Mesendoderm (in vitro differentiated cells): ENCODE measurements at regions not wholly inside any gene's neighbourhood (a gene's known extent, or its start where the extent isn't known, plus 50 kb on each side); places are given as distances from the start of the nearest gene placed in this dataset.
"Not testable (repeated sequence)": the region's sequence is repeated elsewhere in the genome, so short reads cannot be mapped to it uniquely, and the experiment has no call there.

Source experiments
- DNase-seq: peaks from one replicate; pipeline ENCODE4 v3.0.0; 2013
- H2AK5ac ChIP-seq: 2 replicates; pipeline ENCODE4 v1.6.1; 2013; ENCODE audit warnings: low read length, inconsistent platforms
- H2BK120ac ChIP-seq: 2 replicates; pipeline ENCODE4 v1.6.1; 2013; ENCODE audit warnings: low read depth, mild to moderate bottlenecking, low read length, moderate library complexity, mixed read lengths
- H2BK15ac ChIP-seq: replicated peaks from 2 replicates; pipeline ENCODE4 v1.6.1; 2013; ENCODE audit warnings: low read depth, mild to moderate bottlenecking, moderate library complexity
- H2BK5ac ChIP-seq: 2 replicates; pipeline ENCODE4 v1.6.1; 2013; ENCODE audit warnings: low read length, inconsistent platforms
- H3K18ac ChIP-seq: 2 replicates; pipeline ENCODE4 v1.6.1; 2013; ENCODE audit warnings: mild to moderate bottlenecking, low read length, mixed read lengths
- H3K23ac ChIP-seq: one replicate; pipeline ENCODE4 v1.6.1; 2013; ENCODE audit warnings: low read length
- H3K27ac ChIP-seq: 2 replicates; pipeline ENCODE4 v1.5.1; 2013; ENCODE audit warnings: low read depth, mild to moderate bottlenecking, inconsistent platforms, low read length, moderate library complexity
- H3K27me3 ChIP-seq: 2 replicates; pipeline ENCODE4 v1.6.1; 2013; ENCODE audit warnings: low read length, control low read depth, mild to moderate bottlenecking, inconsistent platforms; ENCODE audit not compliant: insufficient read depth, poor library complexity
- H3K36me3 ChIP-seq: 2 replicates; pipeline ENCODE4 v1.6.1; 2013; ENCODE audit warnings: low read length, inconsistent platforms; ENCODE audit not compliant: control insufficient read depth, insufficient read depth
- H3K4ac ChIP-seq: one replicate; pipeline ENCODE4 v1.6.1; 2013; ENCODE audit warnings: low read depth, mild to moderate bottlenecking, low read length, moderate library complexity
- H3K4me1 ChIP-seq: 2 replicates; pipeline ENCODE4 v1.6.1; 2013; ENCODE audit warnings: low read depth, low read length, inconsistent platforms; ENCODE audit not compliant: control insufficient read depth
- H3K4me2 ChIP-seq: 2 replicates; pipeline ENCODE4 v1.6.1; 2013; ENCODE audit warnings: low read length
- H3K4me3 ChIP-seq: 2 replicates; pipeline ENCODE4 v1.5.1; 2013; ENCODE audit warnings: mild to moderate bottlenecking, low read length
- H3K56ac ChIP-seq: one replicate; pipeline ENCODE4 v1.6.1; 2013; ENCODE audit warnings: low read length
- H3K79me1 ChIP-seq: 2 replicates; pipeline ENCODE4 v1.6.1; 2013; ENCODE audit warnings: low read length, inconsistent platforms
- H3K79me2 ChIP-seq: 2 replicates; pipeline ENCODE4 v1.6.1; 2013; ENCODE audit warnings: mild to moderate bottlenecking, low read length; ENCODE audit not compliant: control insufficient read depth, insufficient read depth
- H3K9ac ChIP-seq: 2 replicates; pipeline ENCODE4 v1.6.1; 2013; ENCODE audit warnings: low read length, inconsistent platforms
- H4K5ac ChIP-seq: one replicate; pipeline ENCODE4 v1.6.1; 2013; ENCODE audit warnings: low read length
- H4K8ac ChIP-seq: one replicate; pipeline ENCODE4 v1.6.1; 2013; ENCODE audit warnings: low read depth, mild to moderate bottlenecking, control low read depth, low read length, moderate library complexity
- WGBS: extraction: QIAGEN DNeasy Blood & Tissue Kit; methylation state at CpG from one replicate; pipeline ENCODE4 v1.1.7; 2013; ENCODE audit warnings: low lambda C conversion rate, missing lambda C conversion rate; ENCODE audit not compliant: insufficient coverage; ENCODE audit errors: extremely low coverage; 5-methylcytosine and 5-hydroxymethylcytosine counted together

DNA sequence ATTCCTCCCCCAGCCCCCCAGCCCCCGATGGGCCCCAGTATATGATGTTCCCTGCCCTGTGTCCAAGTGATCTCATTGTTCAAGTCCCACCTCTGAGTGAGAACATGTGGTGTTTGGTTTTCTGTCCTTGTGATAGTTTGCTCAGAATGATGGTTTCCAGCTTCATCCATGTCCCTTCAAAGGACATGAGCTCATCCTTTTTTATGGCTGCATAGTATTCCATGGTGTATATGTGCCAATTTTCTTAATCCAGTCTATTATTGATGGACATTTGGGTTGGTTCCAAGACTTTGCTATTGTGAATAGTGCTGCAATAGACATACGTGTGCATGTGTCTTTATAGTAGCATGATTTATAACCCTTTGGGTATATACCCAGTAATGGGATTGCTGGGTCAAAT is 495.3 kb downstream of the OMA1 start:
- H3K9ac ChIP-seq, H3K23ac ChIP-seq, H2BK5ac ChIP-seq, H3K4me2 ChIP-seq, H3K4ac ChIP-seq, H3K79me1 ChIP-seq, H3K56ac ChIP-seq, H3K27ac ChIP-seq, H2BK120ac ChIP-seq, H4K8ac ChIP-seq, H4K5ac ChIP-seq, H3K27me3 ChIP-seq, H3K36me3 ChIP-seq, H2BK15ac ChIP-seq, H3K4me1 ChIP-seq, H2AK5ac ChIP-seq, H3K79me2 ChIP-seq, H3K4me3 ChIP-seq, DNase-seq, H3K18ac ChIP-seq: not testable (repeated sequence)
- WGBS: no CpG with 5 or more reads among the region's 2 CpGs

DNA sequence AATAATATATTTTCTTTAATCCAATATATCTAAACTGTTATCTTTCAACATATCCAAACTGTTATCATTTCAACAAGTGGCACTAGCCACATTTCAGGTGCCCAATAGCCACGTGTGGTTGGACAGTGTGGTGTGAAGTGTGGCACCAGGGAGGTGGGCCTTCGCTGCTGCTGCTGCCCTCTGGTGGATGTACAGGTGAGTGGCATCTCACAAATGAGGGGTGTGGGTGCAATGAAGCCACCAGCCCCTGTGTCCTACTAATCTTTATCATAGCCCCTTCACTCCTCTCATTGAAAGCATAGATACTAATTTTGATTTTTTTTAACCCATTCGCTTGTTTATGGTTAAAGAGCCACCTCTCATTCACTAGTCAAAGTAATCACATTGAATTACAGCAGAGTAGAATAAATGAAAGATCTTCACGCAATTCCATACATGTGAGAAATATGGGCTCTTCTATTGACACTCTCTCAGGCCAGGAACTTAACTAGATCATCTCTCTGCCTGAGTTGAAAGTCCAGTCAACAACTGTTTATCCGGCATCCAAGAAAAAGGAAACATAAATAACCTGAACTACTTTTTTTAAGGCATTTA is 499.2 kb downstream of the OMA1 start:
- H3K27me3 ChIP-seq: no peaks in the 10 kb centered on the region
- H3K36me3 ChIP-seq: no peaks in the 10 kb centered on the region
- no peak overlapping the region for H4K5ac ChIP-seq
- no peak for DNase-seq
- H3K4me1 ChIP-seq: no peaks in the 10 kb centered on the region
- H3K27ac ChIP-seq: no peak overlapping the region
- no peak overlapping the region for H3K4ac ChIP-seq
- no peak overlapping the region for H2BK5ac ChIP-seq
- H3K79me2 ChIP-seq: no peaks in the 10 kb centered on the region
- no peak overlapping the region for H2AK5ac ChIP-seq
- H2BK15ac ChIP-seq: no peak overlapping the region
- no peak overlapping the region for H3K18ac ChIP-seq
- H4K8ac ChIP-seq: no peak overlapping the region
- no peak overlapping the region for H2BK120ac ChIP-seq
- WGBS: no CpG with 5 or more reads among the region's 5 CpGs
- H3K79me1 ChIP-seq: no peaks in the 10 kb centered on the region
- H3K56ac ChIP-seq: no peak overlapping the region
- H3K23ac ChIP-seq: no peak overlapping the region
- H3K9ac ChIP-seq: no peak overlapping the region
- no peak overlapping the region for H3K4me2 ChIP-seq
- H3K4me3 ChIP-seq: no peak overlapping the region

DNA sequence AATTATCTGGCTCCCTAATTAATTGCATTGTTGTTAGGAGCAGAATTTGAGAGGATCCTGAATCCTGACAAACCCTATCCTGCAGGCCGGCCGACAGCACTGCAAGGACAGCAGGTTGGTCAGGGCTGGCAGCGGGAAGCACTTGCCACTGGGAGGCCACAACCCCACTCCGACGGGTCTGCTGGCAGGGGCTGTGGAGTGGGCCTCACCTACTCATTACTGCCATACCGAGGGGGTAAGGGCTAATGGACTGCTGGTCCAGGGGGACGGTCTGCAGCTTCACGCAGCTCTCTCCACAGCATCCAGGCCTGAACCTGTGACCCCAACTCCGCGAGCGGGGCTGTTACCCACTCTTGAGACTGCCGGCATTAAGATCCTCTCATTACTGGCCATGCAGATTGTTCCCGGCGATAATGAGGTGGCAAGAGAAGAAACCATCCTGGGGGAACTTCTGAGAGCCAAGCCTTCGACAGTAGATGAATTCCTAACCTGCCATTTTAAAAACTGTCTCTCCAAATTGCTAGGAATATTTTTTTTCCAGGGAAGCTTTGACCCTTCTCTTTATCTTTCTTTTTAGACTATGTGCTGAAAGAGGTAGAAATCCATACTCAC is 501.3 kb downstream of the OMA1 start:
- H3K36me3 ChIP-seq: no peaks in the 10 kb centered on the region
- H3K4me1 ChIP-seq: no peaks in the 10 kb centered on the region
- no peak overlapping the region for H3K4me3 ChIP-seq
- no peak overlapping the region for H3K27ac ChIP-seq
- no peak overlapping the region for H4K8ac ChIP-seq
- H3K4me2 ChIP-seq: no peak overlapping the region
- no peak overlapping the region for H2AK5ac ChIP-seq
- H2BK5ac ChIP-seq: no peak overlapping the region
- no peak overlapping the region for H3K56ac ChIP-seq
- no peak for DNase-seq
- no peak overlapping the region for H2BK15ac ChIP-seq
- no peak overlapping the region for H3K9ac ChIP-seq
- H3K27me3 ChIP-seq: no peaks in the 10 kb centered on the region
- no peak overlapping the region for H4K5ac ChIP-seq
- WGBS: no CpG with 5 or more reads among the region's 15 CpGs
- no peak overlapping the region for H3K18ac ChIP-seq
- H3K23ac ChIP-seq: no peak overlapping the region
- no peaks in the 10 kb centered on the region for H3K79me2 ChIP-seq
- no peak overlapping the region for H3K4ac ChIP-seq
- no peaks in the 10 kb centered on the region for H3K79me1 ChIP-seq
- no peak overlapping the region for H2BK120ac ChIP-seq

DNA sequence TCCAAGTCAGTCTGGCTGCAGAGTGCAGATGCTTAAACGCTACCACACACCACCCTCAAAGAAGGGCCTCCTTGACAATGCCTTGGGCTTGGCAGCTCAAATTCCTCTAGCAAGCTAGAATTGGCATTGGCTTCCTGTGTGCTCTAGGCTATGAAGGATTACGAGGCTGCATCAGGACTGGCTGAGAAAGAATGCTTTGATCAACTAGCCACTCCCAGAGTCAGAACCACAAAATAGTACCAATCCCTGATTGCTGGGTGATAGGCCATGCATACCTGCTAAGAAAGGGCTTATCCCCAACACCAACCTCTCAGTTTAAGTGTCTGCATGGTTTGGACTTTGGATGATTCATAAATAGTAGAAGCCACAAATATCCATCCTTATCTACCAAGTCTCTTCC is 504.9 kb downstream of the OMA1 start:
- WGBS: no CpG with 5 or more reads among the region's 2 CpGs
- Histone ChIP-seq H3K36me3 (no peaks in the 10 kb centered on the region), H3K27me3 (no peaks in the 10 kb centered on the region), H4K5ac (no peak overlapping the region), H3K18ac (no peak overlapping the region), H3K27ac (no peak overlapping the region), H2AK5ac (no peak overlapping the region), H3K79me1 (no peaks in the 10 kb centered on the region), H2BK120ac (no peak overlapping the region), H3K56ac (no peak overlapping the region), H3K4me2 (no peak overlapping the region), H2BK15ac (no peak overlapping the region), H3K4me3 (no peak overlapping the region), H3K79me2 (no peaks in the 10 kb centered on the region), H3K9ac (no peak overlapping the region), H2BK5ac (no peak overlapping the region), H4K8ac (no peak overlapping the region), H3K23ac (peak overlapping the region; percentile 29), H3K4me1 (no peaks in the 10 kb centered on the region), H3K4ac (no peak overlapping the region)
- peak; percentile 79 for DNase-seq

DNA sequence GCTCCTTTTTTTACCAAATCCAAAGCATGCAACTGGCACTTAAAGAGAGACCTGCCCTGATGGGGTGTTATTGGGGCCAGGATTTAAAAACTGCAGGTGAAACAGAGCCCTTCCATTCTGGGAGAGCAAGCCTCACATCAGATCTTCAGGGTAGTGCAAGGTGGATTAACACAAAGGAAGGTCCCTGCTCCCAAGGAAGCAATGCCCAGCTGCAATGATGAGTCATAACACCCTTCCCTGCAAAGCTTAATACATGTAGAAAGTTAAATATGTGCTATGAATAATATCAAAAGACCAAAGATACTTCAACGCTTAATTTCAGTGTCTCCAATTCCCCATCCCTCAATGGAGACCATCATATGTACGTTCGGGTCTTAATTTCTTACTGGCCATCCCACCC is 508.0 kb downstream of the OMA1 start:
- Histone ChIP-seq H3K79me2 (no peaks in the 10 kb centered on the region), H2BK15ac (no peak overlapping the region), H2AK5ac (no peak overlapping the region), H3K4me1 (no peaks in the 10 kb centered on the region), H2BK120ac (no peak overlapping the region), H3K18ac (no peak overlapping the region), H3K4ac (no peak overlapping the region), H3K36me3 (no peaks in the 10 kb centered on the region), H3K79me1 (no peaks in the 10 kb centered on the region), H3K4me2 (no peak overlapping the region), H4K5ac (no peak overlapping the region), H3K27me3 (no peaks in the 10 kb centered on the region), H3K9ac (no peak overlapping the region), H3K27ac (no peak overlapping the region), H3K4me3 (no peak overlapping the region), H3K56ac (no peak overlapping the region), H3K23ac (no peak overlapping the region), H2BK5ac (no peak overlapping the region), H4K8ac (no peak overlapping the region)
- no peak for DNase-seq
- no CpG with 5 or more reads among the region's 3 CpGs for WGBS

DNA sequence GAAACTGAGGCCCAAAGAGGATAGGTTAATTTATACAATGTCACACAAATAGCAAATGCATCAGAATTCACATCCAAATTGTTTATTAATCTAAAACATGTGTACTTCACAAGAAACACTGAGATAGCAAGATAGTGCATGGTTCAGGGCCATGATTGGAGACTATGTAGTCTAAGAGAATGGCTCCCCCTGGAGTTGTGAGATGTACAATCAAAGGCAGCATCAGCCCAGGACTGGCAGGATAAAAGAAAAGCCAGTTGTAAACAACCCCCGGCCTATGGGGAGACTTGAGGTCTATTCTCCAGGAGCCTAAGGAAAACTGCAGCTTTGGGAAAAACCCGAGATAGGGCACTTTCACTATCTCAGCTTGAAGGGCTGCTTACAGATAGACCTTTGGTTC is 511.0 kb downstream of the OMA1 start:
- no peak overlapping the region for H2BK15ac ChIP-seq

More for the DNA sequence above, 511.0 kb downstream of the OMA1 start:
- Histone ChIP-seq H3K4me2 (no peak overlapping the region), H3K4me1 (peaks cover 10% of the 10 kb centered on the region), H3K79me1 (no peaks in the 10 kb centered on the region), H3K27ac (no peak overlapping the region), H3K9ac (no peak overlapping the region), H3K4ac (no peak overlapping the region), H4K8ac (no peak overlapping the region), H3K56ac (no peak overlapping the region), H3K79me2 (no peaks in the 10 kb centered on the region), H2AK5ac (no peak overlapping the region), H3K23ac (no peak overlapping the region), H2BK5ac (no peak overlapping the region), H3K4me3 (no peak overlapping the region), H4K5ac (no peak overlapping the region), H3K27me3 (no peaks in the 10 kb centered on the region), H3K36me3 (no peaks in the 10 kb centered on the region), H2BK120ac (no peak overlapping the region), H3K18ac (no peak overlapping the region)
- DNase-seq: peak; percentile 57
- no CpG with 5 or more reads among the region's 2 CpGs for WGBS
